HCT116 (cell line): ENCODE measurements at regions not wholly inside any gene's neighbourhood (a gene's known extent, or its start where the extent isn't known, plus 50 kb on each side); places are given as distances from the start of the nearest gene placed in this dataset.

Experiments used
- ATAC-seq: fragments of 200-7000 bp; cut with Tn5 transposase; 2 replicates; pipeline ENCODE4 v1.9.1; 2020; ENCODE audit warnings: mild to moderate bottlenecking, moderate library complexity
- BruUV-seq: library from RNA; stranded (reverse); fragments of 400-500 nt; replicated peaks from 2 replicates; lab custom pipeline; 2021; lab: Mats Ljungman, UMichigan
- CTCF ChIA-PET: fragments of 300-600 bp; sonication (Branson Sonifier 250); formaldehyde crosslinking; loops from one replicate; lab custom pipeline; 2021; ENCODE audit warnings: antibody characterized with exemption; lab: Charles Lee
- POLR2A ChIA-PET: fragments of 300-600, 350-600 bp; sonication (Branson Sonifier 250); formaldehyde crosslinking; loops from one replicate; lab custom pipeline; 2021; ENCODE audit warnings: antibody characterized with exemption; lab: Charles Lee
- RAD21 ChIA-PET, 2 experiments: fragments of 300-600 bp; sonication (Branson Sonifier 250); formaldehyde crosslinking; loops; one replicate each; lab custom pipeline; 2023; ENCODE audit warnings: low total read pairs in 2 of 2; ENCODE audit not compliant: uncharacterized antibody in 2 of 2, unreplicated experiment in 2 of 2, low non-redundant PET in 1 of 2; lab: Charles Lee
- DNase-seq: peaks from one replicate; pipeline ENCODE4 v3.0.0-alpha.2; 2010; ENCODE audit warnings: low read depth, low spot score
- H2AFZ ChIP-seq: fragments of 200-600 bp; shearing (Covaris generic), sonication (generic); 2 replicates; pipeline ENCODE4 v1.6.1; 2017; ENCODE audit warnings: low read depth, mixed run types, mixed read lengths, antibody characterized with exemption, low read length; ENCODE audit not compliant: poor library complexity, severe bottlenecking
- H3K27ac ChIP-seq: 2 replicates; pipeline ENCODE4 v1.5.1; 2012; ENCODE audit warnings: low read depth, low read length
- H3K27me3 ChIP-seq: fragments of 200-600 bp; sonication (generic); 2 replicates; pipeline ENCODE4 v1.6.1; 2016; ENCODE audit warnings: mixed run types, low read length, mixed read lengths; ENCODE audit not compliant: insufficient read depth
- H3K36me3 ChIP-seq, 2 experiments: fragments of 200-500 bp in 1 of 2; fragments of 200-600 bp in 1 of 2; sonication (Bioruptor generic) in 1 of 2; sonication (generic) in 1 of 2; 2 replicates each; pipeline versions ENCODE4 v1.5.1 to v1.6.1; 2014 to 2016; ENCODE audit warnings: low read length in 2 of 2, inconsistent platforms in 1 of 2, mixed read lengths in 1 of 2, mixed run types in 1 of 2; ENCODE audit not compliant: insufficient read depth in 2 of 2, control insufficient read depth in 1 of 2
- H3K4me1 ChIP-seq, 2 experiments: fragments of 200-600 bp in 1 of 2; sonication (generic) in 1 of 2; 2 replicates each; pipeline versions ENCODE4 v1.5.1 to v1.6.1; 2012 to 2017; ENCODE audit warnings: low read length in 2 of 2, inconsistent platforms in 1 of 2, mild to moderate bottlenecking in 1 of 2, mixed read lengths in 1 of 2, mixed run types in 1 of 2, moderate library complexity in 1 of 2; ENCODE audit not compliant: insufficient read depth in 2 of 2, control insufficient read depth in 1 of 2
- H3K4me2 ChIP-seq: fragments of 200-600 bp; sonication (generic); 2 replicates; pipeline ENCODE4 v1.6.1; 2017; ENCODE audit warnings: mixed run types, low read length, mixed read lengths
- H3K4me3 ChIP-seq, 2 experiments: fragments of 200-600 bp in 1 of 2; sonication (generic) in 1 of 2; replicated peaks in 1 of 2; 2 replicates each; pipeline ENCODE4 v1.5.1; 2011 to 2016; ENCODE audit warnings: low read length in 2 of 2, control low read depth in 1 of 2, low read depth in 1 of 2, mild to moderate bottlenecking in 1 of 2, mixed read lengths in 1 of 2, mixed run types in 1 of 2
- H3K79me2 ChIP-seq: fragments of 200-600 bp; sonication (generic); 2 replicates; pipeline ENCODE4 v1.6.1; 2017; ENCODE audit warnings: mild to moderate bottlenecking, mixed run types, low read length, moderate library complexity, mixed read lengths; ENCODE audit not compliant: insufficient read depth
- H3K9ac ChIP-seq: fragments of 200-600 bp; sonication (generic); 2 replicates; pipeline ENCODE4 v1.6.1; 2016; ENCODE audit warnings: low read length, mixed read lengths
- H3K9me2 ChIP-seq: fragments of 200-600 bp; sonication (generic), shearing (Covaris generic); 2 replicates; pipeline ENCODE4 v1.6.1; 2017; ENCODE audit warnings: mixed run types, mild to moderate bottlenecking, moderate library complexity; ENCODE audit not compliant: insufficient read depth
- H3K9me3 ChIP-seq, 2 experiments: fragments of 200-500 bp in 1 of 2; fragments of 200-600 bp in 1 of 2; sonication (Bioruptor generic) in 1 of 2; sonication (generic) in 1 of 2; 2 replicates each; pipeline ENCODE4 v1.6.1; 2014 to 2017; ENCODE audit warnings: low read length in 2 of 2, mixed read lengths in 2 of 2, inconsistent platforms in 1 of 2, low read depth in 1 of 2, mild to moderate bottlenecking in 1 of 2, mixed run types in 1 of 2, moderate library complexity in 1 of 2; ENCODE audit not compliant: control insufficient read depth in 1 of 2, insufficient read depth in 1 of 2
- H4K20me1 ChIP-seq: fragments of 200-600 bp; sonication (generic), shearing (Covaris generic); 2 replicates; pipeline ENCODE4 v1.6.1; 2017; ENCODE audit warnings: mixed run types, mild to moderate bottlenecking, moderate library complexity; ENCODE audit not compliant: insufficient read depth
- CEBPB ChIP-seq: IDR thresholded peaks from 2 replicates; pipeline ENCODE4 v1.6.1; 2012; ENCODE audit warnings: low read depth
- EGR1 ChIP-seq: IDR thresholded peaks from 2 replicates; pipeline ENCODE4 v1.6.1; 2012; ENCODE audit warnings: low read depth
- ELF1 ChIP-seq: IDR thresholded peaks from 2 replicates; pipeline ENCODE4 v1.6.1; 2012; ENCODE audit warnings: low read depth, borderline replicate concordance
- EZH2phosphoT487 ChIP-seq: fragments of 200-600 bp; IDR thresholded peaks from 2 replicates; pipeline ENCODE4 v1.6.1; 2018; ENCODE audit warnings: antibody characterized with exemption, borderline replicate concordance
- FOSL1 ChIP-seq: IDR thresholded peaks from 2 replicates; pipeline ENCODE4 v1.6.1; 2012; ENCODE audit warnings: low read depth
- RAD21 ChIP-seq: IDR thresholded peaks from 2 replicates; pipeline ENCODE4 v1.6.1; 2012; ENCODE audit warnings: low read depth, mild to moderate bottlenecking
- TCF7L2 ChIP-seq: IDR thresholded peaks from 2 replicates; pipeline ENCODE4 v1.7.0; 2011; ENCODE audit warnings: borderline replicate concordance, inconsistent platforms; ENCODE audit not compliant: insufficient read depth, insufficient read length; ENCODE audit errors: extremely low read depth
- YY1 ChIP-seq: IDR thresholded peaks from 2 replicates; pipeline ENCODE4 v1.6.1; 2011; ENCODE audit warnings: low read length, low read depth, moderate library complexity, mild to moderate bottlenecking; ENCODE audit not compliant: insufficient replicate concordance; ENCODE audit errors: extremely low read depth
- ZFX ChIP-seq: fragments of 450-650 bp; IDR thresholded peaks from 2 replicates; pipeline ENCODE4 v1.6.1; 2017
- ZNF274 ChIP-seq: fragments of 200-500 bp; sonication (Bioruptor generic); IDR thresholded peaks from 2 replicates; pipeline ENCODE4 v1.6.1; 2014; ENCODE audit warnings: mild to moderate bottlenecking, low read depth, low read length, inconsistent platforms
- intact Hi-C: fragments of 100-400 bp; cut with micrococcal nuclease; formaldehyde crosslinking; loops from 2 replicates; pipeline ENCODE4 v1.10.0; 2022
- TF ChIP-seq, protein P1 (sequence below): IDR thresholded peaks from 2 replicates; pipeline ENCODE4 v1.6.1; 2012
- TF ChIP-seq, protein P2 (sequence below), 3 experiments: fragments of 200-600 bp in 1 of 3; sonication (generic) in 1 of 3; IDR thresholded peaks in 2 of 3; conservative IDR thresholded peaks in 1 of 3; 2 replicates each; pipeline ENCODE4 v1.5.1; 2012 to 2017; ENCODE audit warnings: low read depth in 2 of 3, low read length in 2 of 3, antibody characterized with exemption in 1 of 3, borderline replicate concordance in 1 of 3, control low read depth in 1 of 3, mild to moderate bottlenecking in 1 of 3, mixed read lengths in 1 of 3, mixed run types in 1 of 3, moderate library complexity in 1 of 3; ENCODE audit not compliant: insufficient read depth in 1 of 3

DNA sequence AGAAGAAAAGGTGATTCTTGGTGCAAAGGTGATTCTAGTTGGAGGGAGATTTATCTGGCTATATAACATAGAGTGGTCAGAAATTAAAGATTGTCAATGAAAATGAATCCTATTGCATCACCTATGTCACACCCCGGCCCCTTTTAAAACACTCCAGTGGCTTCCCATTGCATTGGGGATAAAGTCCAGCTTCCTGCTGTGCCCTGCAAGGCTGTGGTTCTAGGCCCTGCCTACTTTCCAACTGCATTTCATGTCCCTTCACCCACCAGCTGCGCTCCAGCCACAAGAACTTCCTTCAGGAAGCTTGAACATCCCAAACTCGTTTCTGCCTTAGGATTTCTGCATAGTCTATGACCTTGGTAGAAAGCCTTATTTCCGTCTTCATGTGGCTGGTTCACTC, 118.7 kb upstream of the UMPS start (continued):
- TF ChIP-seq, protein P1, sequence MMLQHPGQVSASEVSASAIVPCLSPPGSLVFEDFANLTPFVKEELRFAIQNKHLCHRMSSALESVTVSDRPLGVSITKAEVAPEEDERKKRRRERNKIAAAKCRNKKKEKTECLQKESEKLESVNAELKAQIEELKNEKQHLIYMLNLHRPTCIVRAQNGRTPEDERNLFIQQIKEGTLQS, result no peak
- no peak for TF ChIP-seq ZFX
- TF ChIP-seq, protein P2, sequence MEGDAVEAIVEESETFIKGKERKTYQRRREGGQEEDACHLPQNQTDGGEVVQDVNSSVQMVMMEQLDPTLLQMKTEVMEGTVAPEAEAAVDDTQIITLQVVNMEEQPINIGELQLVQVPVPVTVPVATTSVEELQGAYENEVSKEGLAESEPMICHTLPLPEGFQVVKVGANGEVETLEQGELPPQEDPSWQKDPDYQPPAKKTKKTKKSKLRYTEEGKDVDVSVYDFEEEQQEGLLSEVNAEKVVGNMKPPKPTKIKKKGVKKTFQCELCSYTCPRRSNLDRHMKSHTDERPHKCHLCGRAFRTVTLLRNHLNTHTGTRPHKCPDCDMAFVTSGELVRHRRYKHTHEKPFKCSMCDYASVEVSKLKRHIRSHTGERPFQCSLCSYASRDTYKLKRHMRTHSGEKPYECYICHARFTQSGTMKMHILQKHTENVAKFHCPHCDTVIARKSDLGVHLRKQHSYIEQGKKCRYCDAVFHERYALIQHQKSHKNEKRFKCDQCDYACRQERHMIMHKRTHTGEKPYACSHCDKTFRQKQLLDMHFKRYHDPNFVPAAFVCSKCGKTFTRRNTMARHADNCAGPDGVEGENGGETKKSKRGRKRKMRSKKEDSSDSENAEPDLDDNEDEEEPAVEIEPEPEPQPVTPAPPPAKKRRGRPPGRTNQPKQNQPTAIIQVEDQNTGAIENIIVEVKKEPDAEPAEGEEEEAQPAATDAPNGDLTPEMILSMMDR (IDR thresholded peaks at IDR 0.05 in 2 of 3, conservative IDR thresholded peaks at IDR 0.05 in 1 of 3; ENCODE audit: borderline replicate concordance in 1 of 3, insufficient read depth in 1 of 3, low read depth in 2 of 3, low read length in 2 of 3), result no peak

DNA sequence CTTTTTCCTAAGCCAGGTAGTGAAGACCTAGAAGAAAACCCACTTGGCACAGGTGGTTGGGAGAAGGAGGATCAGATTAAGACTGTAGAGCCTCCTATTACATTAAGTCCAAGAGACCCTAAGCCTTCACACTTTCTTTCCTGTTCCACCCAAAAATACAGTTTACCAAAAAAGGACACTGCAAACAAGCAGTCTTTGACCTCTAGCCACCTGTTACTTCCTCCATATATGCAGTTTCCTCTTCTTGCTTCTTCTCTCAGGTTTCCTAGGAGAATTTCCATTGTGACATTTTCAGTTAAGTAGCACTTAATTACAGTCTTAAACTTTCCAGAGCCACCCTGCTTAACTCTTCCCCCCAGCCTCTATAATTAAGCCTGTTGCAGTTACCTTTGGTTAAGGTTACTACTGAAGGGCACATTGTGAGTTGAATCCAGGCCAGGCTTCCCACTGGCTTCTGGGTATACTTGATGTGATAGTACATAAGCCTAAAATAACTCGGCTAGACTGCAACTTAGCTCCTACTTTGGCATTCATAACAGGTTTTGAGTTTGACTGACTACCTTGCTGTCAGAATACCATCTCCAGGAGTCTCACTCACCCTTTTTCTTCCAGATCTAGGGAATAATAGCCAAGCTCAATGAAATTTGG, 114.2 kb upstream of the UMPS start:
- Histone ChIP-seq H2AFZ (no peak overlapping the region), H3K9ac (no peak overlapping the region), H3K9me3 (no peaks in the 10 kb centered on the region), H3K9me2 (no peaks in the 10 kb centered on the region), H3K4me2 (no peak overlapping the region), H4K20me1 (no peaks in the 10 kb centered on the region), H3K4me1 (peaks cover 7 to 11% of the 10 kb centered on the region in 2 experiments; a peak in 3 of 4 replicates), H3K27ac (no peak overlapping the region), H3K36me3 (no peaks in the 10 kb centered on the region), H3K79me2 (no peaks in the 10 kb centered on the region), H3K4me3 (no peak overlapping the region), H3K27me3 (no peaks in the 10 kb centered on the region)
- ChIA-PET POLR2A (no interaction called here), CTCF (no interaction called here), RAD21 (no interaction called here)
- BruUV-seq, result no TSS peak
- intact Hi-C loops, result no loop called here
- no peak for ATAC-seq
- DNase-seq, result no peak
- TF ChIP-seq FOSL1, result no peak

DNA sequence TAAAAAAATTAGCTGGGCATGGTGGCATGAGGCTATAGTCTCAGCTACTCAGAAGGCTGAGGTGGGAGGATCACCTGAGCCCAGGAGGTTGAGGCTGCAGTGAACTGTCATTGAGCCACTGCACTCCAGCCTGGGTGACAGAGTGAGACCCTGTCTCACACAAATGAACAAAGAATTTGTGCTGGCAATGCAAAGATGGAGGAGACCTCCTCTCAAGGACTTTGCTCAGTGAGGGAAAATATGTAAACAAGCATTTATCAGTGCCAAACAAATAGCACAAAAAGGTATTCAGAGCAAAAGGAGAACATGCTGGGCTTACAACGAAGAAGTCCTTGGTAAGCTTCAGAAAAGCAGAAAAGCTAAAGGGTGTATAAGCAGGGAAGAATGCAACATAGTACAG, 113.1 kb upstream of the UMPS start:
- ChIA-PET RAD21 (no interaction called here), POLR2A (no interaction called here), CTCF (no interaction called here)
- no TSS peak for BruUV-seq
- no peak for DNase-seq
- ATAC-seq, result no peak
- Histone ChIP-seq H2AFZ (no peak overlapping the region), H3K79me2 (no peaks in the 10 kb centered on the region), H3K27me3 (no peaks in the 10 kb centered on the region), H3K9me3 (no peaks in the 10 kb centered on the region), H3K4me3 (no peak overlapping the region), H4K20me1 (no peaks in the 10 kb centered on the region), H3K4me2 (no peak overlapping the region), H3K36me3 (no peaks in the 10 kb centered on the region), H3K9me2 (no peaks in the 10 kb centered on the region), H3K27ac (no peak overlapping the region), H3K9ac (no peak overlapping the region), H3K4me1 (peaks cover 7 to 12% of the 10 kb centered on the region in 2 experiments; a peak in 3 of 4 replicates)
- intact Hi-C loops, result no loop called here
- TF ChIP-seq TCF7L2, result no peak
- no peak for TF ChIP-seq YY1
- no peak for TF ChIP-seq EZH2phosphoT487
- TF ChIP-seq EGR1, result no peak
- TF ChIP-seq ELF1, result no peak
- TF ChIP-seq ZFX, result no peak
- no peak for TF ChIP-seq CEBPB
- TF ChIP-seq RAD21, result no peak
- no peak for TF ChIP-seq ZNF274
- TF ChIP-seq, protein P2 (IDR thresholded peaks at IDR 0.05 in 2 of 3, conservative IDR thresholded peaks at IDR 0.05 in 1 of 3; ENCODE audit: borderline replicate concordance in 1 of 3, insufficient read depth in 1 of 3, low read depth in 2 of 3, low read length in 2 of 3), result no peak
- TF ChIP-seq FOSL1, result no peak
